AML-193 (cell line): ENCODE measurements at regions not wholly inside any gene's neighbourhood (a gene's known extent, or its start where the extent isn't known, plus 50 kb on each side); places are given as distances from the start of the nearest gene placed in this dataset.
A peak's percentile ranks its signal among the peaks of the same experiment; 100 is the strongest.

Experiments used
- DNase-seq, 2 experiments: peaks; one replicate each; lab custom pipeline; 2025; lab: John Stamatoyannopoulos, UW

DNA sequence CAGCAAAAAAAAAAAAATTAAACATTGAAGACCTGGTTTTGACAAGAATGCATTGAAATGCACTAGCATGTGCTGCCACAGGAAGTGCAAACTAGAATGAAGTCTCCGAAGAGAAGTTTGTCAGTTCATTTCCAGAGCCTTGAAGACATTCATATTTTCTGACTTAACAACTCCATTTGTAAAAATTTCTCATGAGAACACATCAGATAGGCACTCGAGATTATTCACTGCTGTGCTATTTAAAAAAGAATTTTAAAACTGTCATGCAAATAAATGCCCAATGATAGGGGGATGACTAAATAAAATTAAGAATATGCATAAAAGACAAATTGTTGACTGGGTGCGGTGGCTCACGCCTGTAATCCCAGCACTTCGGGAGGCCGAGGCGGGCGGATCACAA lies 394.6 kb upstream of the JARID2 start:
- no peak for DNase-seq

DNA sequence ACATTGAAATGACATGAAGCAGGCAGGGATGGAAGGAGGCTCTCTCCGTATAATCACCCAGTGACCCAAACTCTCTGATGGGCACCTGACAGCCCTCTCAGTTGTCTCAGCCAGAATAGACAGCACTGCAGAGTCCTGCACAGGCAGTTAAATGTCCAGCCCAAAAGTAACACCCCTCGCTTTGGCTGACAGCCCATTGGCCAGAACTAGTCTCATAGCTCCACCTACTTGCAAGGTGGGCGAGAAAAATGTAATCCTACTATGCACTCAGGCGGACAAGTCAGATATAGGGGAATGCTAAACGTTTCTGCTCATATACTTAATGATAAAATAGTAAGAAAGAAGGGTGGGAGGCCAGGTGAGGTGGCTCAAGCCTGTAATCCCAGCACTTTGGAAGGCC lies 393.5 kb upstream of the JARID2 start:
- DNase-seq, result no peak

- DNase-seq, result no peak
Measured at GRCh38 chr6:14856177-14856576, 389.7 kb upstream of the JARID2 start.

DNA sequence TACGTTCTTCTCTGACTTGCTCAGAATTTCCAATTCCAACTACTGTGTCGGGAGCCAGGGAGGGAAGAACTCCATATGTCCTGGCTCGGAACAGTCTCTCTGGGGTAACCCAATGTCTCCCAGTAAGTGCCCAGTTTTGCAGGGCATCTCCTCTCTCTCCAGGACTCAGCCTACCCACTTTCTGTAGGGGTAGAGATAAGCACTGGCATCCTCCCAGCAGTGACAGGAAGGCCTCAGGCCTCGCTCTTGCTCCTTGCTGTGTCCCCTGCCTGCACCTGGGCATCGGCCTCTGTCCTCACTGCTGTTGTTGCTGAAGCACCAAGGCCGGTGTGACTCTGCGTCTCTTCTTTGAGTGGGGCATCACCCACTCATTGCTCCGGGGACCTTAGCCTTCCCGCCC lies 388.9 kb upstream of the JARID2 start:
- DNase-seq, result no peak

GRCh38 chr6:14857501-14857900 lies 388.4 kb upstream of the JARID2 start:
- no peak for DNase-seq

DNA sequence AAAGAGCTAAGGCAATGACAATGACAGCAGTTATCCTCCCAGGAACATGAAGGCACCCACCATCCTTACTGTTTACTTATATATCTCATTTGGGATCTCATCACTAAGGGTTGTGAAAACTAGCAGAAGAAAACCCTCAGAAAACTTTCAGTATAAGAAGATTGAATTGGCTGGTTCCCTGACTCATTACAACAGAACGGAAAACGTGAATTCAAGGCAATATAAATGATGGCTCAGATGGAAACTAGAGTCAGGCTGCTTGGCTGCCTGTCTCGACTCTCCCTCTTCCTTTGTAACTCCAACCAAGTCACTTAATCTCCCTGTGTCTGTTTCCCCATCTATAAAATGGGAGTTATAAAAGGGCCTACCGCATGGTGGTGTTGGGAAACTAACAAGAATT lies 387.1 kb upstream of the JARID2 start:
- DNase-seq, result no peak

GRCh38 chr6:14860774-14861173 lies 385.1 kb upstream of the JARID2 start:
- DNase-seq, result no peak

- DNase-seq, result no peak
Measured at GRCh38 chr6:14861491-14861943, 384.4 kb upstream of the JARID2 start.

- DNase-seq, result no peak
Measured at GRCh38 chr6:14862845-14863244, 383.0 kb upstream of the JARID2 start.

DNA sequence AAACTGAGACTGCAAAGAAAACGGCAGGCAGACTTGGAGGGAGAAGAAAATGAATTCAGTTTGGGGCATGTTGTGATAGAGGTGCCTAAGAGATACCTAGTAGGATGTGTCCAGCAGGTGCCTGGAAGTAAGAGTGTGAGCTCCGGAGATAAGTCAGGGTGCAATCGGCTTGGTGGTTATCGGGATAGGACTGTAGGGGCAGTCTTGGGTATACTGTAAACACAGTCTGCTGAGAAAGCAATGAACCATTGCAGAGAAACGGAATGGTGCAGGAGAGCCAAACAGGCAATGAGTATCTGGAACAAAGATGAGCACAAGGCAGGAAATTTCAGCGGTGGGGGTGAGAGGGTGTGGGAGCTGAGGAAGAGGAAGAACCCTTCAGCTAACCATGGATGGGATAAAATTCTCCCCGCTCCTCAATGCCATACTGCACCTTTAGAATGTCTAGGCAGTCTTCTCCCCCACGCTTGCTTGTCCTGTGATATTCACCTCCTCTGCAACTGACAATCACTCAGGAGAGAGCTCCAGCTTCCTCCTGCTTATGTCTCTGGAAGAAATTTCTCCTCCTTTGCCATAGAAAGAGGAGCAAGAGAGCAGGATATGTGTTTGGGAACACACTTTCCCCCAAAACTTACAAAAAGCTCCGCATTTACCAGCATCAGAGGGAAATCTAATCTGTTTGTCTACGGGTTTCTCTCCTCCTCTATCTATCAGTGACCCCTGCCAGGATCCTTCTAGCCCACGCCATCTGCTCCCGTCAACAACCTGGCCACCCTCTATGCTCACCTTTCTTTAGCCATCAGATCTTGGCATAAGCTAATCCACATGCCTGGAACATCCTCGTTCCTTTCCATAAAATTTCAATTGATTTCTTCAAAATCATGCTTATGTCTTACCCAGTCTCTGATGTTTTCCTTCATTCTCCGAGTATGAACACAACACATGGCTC lies 381.7 kb upstream of the JARID2 start:
- DNase-seq, result no peak

GRCh38 chr6:14865531-14866100 lies 380.3 kb upstream of the JARID2 start:
- peak; percentile 100 for DNase-seq

GRCh38 chr6:14867802-14868201 lies 378.1 kb upstream of the JARID2 start:
- no peak for DNase-seq

DNA sequence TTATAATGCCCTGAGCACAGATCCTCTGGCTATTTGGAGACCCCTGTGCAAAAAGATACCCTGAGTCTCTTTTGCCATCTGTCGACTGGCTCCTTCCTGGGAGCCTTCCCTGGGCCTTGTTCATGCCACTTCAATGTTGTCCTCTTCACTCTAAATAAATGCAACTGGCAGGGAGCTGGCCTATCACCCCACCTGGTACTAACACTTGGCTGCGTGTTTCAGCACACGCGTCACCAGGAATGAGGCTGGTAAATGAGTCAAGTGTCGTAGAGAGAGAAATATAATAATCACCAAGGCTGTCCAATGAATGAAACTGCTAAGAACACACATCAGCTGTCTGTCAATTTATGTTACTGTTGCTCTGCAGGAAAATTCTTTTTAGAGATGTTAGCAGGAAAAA lies 374.6 kb upstream of the JARID2 start:
- DNase-seq, result no peak

DNA sequence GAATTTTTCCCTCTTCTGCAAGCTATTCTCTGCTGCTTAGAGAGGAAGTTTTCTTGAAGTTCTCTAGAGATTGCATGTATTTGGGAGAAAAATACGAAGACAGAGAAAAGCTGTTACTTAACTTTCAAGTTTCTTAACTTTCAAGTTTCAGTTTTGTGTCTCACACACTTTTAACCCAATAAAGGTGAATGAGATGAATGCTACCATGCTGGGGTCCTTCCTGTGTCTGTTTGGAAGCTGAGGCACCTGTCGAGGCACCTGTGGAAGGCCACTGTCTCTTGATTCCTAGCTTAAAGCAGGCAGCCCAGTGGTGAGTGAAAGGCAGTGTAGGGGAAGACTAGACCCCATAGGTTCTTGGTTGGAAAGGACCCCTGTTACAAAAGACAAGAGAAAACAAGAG lies 372.8 kb upstream of the JARID2 start:
- DNase-seq, result no peak

DNA sequence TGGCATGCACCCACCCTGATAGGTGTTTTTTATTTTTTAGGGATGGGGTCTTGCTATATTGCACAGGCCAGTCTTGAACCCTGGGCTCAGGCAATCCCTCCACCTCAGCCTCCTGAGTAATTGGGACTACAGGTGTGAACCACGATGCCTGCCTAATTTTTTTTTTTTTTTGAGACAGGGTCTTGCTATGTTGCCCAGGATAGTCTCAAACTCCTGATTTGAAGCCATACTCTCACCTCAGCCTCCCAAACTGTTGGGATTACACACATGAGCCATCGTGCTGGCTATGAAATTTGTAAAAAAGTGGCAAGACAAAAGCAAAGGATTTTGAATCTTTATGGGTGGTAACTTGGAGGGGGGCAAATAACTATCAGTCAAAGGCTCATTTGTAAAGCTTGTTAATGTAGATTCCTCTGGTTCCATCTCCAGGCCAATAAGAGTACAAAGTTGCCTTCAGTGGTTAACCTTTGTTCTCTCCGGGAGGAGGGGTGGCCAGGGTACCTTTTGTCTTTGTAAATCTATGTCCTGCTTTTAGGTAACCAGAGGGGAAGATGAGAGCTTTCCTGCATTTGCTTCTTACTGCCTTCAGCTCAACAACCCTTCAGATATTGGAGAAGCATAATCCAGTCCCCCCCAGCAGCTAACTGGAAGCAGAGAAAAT lies 372.0 kb upstream of the JARID2 start:
- no peak for DNase-seq

- DNase-seq, result no peak
Measured at GRCh38 chr6:14874975-14875480, 370.8 kb upstream of the JARID2 start.

DNA sequence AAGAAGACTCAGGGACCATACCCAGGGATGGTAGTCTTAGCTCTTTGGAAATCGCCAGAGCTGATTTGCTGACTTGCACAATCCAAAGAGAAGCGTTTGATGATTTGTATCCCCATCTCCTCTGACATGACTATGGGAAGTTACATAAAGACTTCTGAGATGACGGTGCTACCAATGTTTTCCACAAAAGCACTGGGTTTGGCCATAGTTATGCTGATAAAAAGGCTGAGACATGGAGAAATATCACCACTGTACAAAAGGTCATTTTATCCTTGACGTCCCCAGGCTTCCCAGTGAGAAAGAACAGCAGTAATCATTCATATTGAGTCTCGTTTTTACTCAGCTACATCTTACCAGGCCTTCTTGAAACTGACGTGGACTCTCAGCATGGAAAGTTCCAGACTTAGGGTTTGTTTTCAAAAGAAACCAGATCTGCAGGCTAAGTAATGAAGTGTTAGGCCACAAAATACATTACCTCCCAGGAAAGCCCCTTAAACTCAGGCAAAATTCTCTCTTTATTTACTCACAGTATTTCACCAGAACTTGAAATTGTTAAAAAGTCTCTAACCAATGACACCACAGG lies 370.3 kb upstream of the JARID2 start:
- DNase-seq, result no peak

DNA sequence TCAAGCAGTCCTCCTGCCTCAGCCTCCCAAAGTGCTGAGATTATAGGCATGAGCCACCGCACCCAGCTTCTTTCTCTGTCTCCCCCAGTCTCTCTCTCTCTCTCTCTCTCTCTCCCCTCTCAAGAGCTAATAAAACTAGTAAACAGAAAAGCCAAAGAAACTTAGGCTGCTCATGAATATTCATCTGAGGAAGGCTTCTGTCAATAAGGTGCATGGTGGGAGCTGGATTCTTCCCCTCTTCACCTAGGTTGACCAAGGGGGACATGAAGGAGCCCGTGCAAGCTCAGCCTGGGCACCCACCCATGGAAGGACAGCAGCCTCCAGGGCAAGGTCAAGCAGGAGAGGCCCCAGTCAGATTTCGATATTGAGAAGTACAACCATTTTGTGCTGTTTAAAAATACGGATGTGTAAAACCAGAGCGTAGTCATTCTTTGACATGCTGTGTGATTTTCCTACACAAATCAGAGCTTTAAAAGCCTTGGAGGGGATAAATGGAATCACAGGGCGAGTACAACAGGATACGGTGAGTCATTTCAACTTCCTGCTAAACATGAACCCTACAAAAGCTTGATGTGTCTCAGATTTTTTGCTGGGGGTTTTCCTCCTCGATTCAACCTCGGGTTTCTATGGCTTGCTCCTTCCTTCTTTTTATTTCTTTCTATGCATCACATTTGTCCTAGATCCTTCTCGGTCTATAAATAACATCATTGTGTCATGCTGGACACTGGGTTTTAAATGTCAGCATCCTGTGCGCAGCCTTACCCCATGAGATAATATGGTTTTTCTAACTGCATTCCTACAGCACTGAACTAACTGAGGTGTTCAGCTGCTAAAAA lies 368.9 kb upstream of the JARID2 start:
- DNase-seq, result peak; percentile 23 to 27

DNA sequence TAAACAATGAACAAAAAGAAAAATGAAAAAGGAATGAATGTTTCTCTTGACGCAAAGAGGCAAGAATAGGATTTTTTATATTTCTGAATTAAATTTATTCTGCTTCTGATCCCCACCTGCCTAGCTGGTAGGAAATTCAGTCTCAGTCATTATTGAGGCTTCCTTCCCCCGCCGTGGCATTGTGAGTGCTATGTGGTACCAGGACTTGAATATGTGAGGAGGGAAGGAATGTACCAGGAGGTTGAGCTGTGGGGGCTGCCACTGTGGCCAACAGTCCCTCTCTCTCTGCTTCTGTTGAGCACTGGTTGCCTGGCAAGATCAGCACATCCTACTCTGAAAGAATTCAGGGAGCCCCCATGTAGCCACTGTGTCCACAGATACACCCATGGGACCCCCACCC lies 368.1 kb upstream of the JARID2 start:
- DNase-seq, result no peak

- DNase-seq, result no peak
Measured at GRCh38 chr6:14880052-14880451, 365.8 kb upstream of the JARID2 start.

- DNase-seq, result no peak
Measured at GRCh38 chr6:14880677-14881076, 365.2 kb upstream of the JARID2 start.
